Breast epithelium (tissue), 4 donors: ENCODE measurements at regions not wholly inside any gene's neighbourhood (a gene's known extent, or its start where the extent isn't known, plus 50 kb on each side); places are given as distances from the start of the nearest gene placed in this dataset.

ENCODE experiments used
- DNase-seq, 2 donors: peaks; one replicate each; pipeline ENCODE4 v3.0.0-alpha.2; 2019; ENCODE audit warnings: low spot score in 2 of 2
- H3K27ac ChIP-seq, 2 donors: fragments of 200-600 bp; sonication (generic) in 1 of 2; one replicate each; pipeline ENCODE4 v1.5.1; 2016 to 2019; ENCODE audit warnings: mild to moderate bottlenecking in 1 of 2
- H3K27me3 ChIP-seq, 2 donors: fragments of 200-600 bp; sonication (generic) in 1 of 2; one replicate each; pipeline versions ENCODE4 v1.5.1 to v1.6.0; 2017 to 2019; ENCODE audit warnings: control low read depth in 1 of 2, mild to moderate bottlenecking in 1 of 2
- H3K36me3 ChIP-seq: fragments of 200-600 bp; one replicate; pipeline ENCODE4 v1.5.1; 2019
- H3K4me1 ChIP-seq, 2 donors: fragments of 200-600 bp; sonication (generic); one replicate each; pipeline ENCODE4 v1.5.1; 2016 to 2019; ENCODE audit warnings: control low read depth in 1 of 2
- H3K4me3 ChIP-seq, 3 donors: fragments of 200-600 bp; sonication (generic); 1 replicate in 2 of 3; 2 replicates in 1 of 3; pipeline ENCODE4 v1.5.1; 2016 to 2019; ENCODE audit warnings: mild to moderate bottlenecking in 3 of 3, moderate library complexity in 2 of 3
- H3K9me3 ChIP-seq, 2 donors: fragments of 200-600 bp; sonication (generic) in 1 of 2; one replicate each; pipeline ENCODE4 v1.5.1; 2016 to 2019; ENCODE audit warnings: control low read depth in 1 of 2
- POLR2A ChIP-seq: fragments of 450-650 bp; IDR thresholded peaks from one replicate; pipeline ENCODE4 v1.6.1; 2016; ENCODE audit warnings: antibody characterized with exemption, mild to moderate bottlenecking, moderate library complexity
- POLR2AphosphoS5 ChIP-seq, 3 donors: sonication (generic); formaldehyde crosslinking; IDR thresholded peaks; one replicate each; pipeline ENCODE4 v1.6.1; 2017; ENCODE audit warnings: antibody characterized with exemption in 3 of 3
- intact Hi-C: fragments of 100-400 bp; cut with DNase I; formaldehyde crosslinking; loops from one replicate; pipeline ENCODE4 v1.15.1; 2023; ENCODE audit warnings: low total_unique reads
- TF ChIP-seq, protein P1 (sequence below), 3 donors: fragments of 450-650 bp; IDR thresholded peaks; one replicate each; pipeline ENCODE4 v1.5.1; 2016 to 2017; ENCODE audit warnings: antibody characterized with exemption in 3 of 3, mild to moderate bottlenecking in 3 of 3, moderate library complexity in 3 of 3

DNA sequence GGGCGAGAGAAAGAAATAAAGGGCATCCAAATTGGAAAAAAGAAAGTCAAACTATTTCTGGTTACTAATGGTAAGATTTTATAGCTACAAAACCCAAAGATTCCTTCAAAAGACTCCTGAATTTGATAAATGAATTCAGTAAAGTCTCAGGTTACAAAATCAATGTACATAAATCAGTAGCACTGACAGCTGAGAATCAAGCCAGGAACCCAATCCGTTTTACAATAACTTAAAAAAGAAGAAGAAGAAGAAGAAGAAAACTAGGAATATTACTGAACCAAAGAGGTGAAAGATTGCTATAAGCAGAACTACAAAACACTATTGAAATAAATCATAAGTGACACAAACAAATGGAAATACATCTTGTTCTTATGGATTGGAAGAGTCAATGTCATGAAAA is 291.5 kb upstream of the GULP1 start:
- H3K4me3 ChIP-seq = no peak overlapping the region
- no peaks in the 10 kb centered on the region for H3K9me3 ChIP-seq
- no peak for TF ChIP-seq POLR2AphosphoS5 (IDR thresholded peaks at IDR 0.05)
- TF ChIP-seq, protein P1, sequence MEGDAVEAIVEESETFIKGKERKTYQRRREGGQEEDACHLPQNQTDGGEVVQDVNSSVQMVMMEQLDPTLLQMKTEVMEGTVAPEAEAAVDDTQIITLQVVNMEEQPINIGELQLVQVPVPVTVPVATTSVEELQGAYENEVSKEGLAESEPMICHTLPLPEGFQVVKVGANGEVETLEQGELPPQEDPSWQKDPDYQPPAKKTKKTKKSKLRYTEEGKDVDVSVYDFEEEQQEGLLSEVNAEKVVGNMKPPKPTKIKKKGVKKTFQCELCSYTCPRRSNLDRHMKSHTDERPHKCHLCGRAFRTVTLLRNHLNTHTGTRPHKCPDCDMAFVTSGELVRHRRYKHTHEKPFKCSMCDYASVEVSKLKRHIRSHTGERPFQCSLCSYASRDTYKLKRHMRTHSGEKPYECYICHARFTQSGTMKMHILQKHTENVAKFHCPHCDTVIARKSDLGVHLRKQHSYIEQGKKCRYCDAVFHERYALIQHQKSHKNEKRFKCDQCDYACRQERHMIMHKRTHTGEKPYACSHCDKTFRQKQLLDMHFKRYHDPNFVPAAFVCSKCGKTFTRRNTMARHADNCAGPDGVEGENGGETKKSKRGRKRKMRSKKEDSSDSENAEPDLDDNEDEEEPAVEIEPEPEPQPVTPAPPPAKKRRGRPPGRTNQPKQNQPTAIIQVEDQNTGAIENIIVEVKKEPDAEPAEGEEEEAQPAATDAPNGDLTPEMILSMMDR (IDR thresholded peaks at IDR 0.05) = no peak
- no peak for TF ChIP-seq POLR2A
- H3K36me3 ChIP-seq = no peaks in the 10 kb centered on the region
- DNase-seq = no peak
- H3K27me3 ChIP-seq = no peaks in the 10 kb centered on the region
- no peaks in the 10 kb centered on the region for H3K4me1 ChIP-seq
- no peak overlapping the region for H3K27ac ChIP-seq
- intact Hi-C loops = no loop called here

DNA sequence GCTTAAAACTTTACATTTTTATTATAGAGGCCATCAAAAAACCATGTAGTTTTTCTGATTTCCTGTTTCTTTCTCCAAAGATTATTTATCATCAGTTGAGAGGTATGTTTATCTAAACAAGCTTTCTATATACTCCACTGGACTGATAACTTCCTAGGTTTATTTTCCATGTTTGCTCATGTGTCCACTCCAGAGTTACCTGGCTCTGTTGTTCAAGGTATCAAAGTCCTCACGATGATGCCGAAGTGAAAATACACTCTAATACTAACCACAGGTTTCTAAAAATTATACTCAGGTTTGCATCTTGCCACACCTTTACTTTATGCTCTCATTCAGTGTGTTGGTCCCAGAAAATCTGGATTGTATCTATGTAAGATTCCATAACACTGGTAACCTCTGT is 287.9 kb upstream of the GULP1 start:
- no peak overlapping the region for H3K4me3 ChIP-seq

DNA sequence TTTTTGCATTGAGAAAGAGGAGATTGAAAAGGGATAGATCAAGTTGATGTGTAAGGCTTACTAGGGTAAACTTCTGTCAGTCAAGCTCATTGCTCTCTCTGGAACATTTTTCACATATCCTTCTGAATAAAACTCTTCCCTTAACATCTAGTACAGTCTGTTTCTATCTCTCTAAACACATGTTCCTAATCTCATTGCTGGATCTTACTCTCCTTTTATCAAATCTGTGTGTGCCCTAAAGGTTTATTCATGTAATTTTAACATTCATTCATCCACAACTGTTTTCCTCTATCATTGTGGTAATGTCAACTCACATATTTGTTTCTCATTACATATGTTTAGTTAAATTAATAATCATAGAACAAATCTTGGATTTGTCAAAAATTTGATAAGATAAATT is 277.9 kb upstream of the GULP1 start:
- no peak for DNase-seq
- Histone ChIP-seq H3K4me3 (no peak overlapping the region), H3K27me3 (no peaks in the 10 kb centered on the region), H3K27ac (no peak overlapping the region), H3K36me3 (no peaks in the 10 kb centered on the region), H3K4me1 (no peaks in the 10 kb centered on the region), H3K9me3 (no peaks in the 10 kb centered on the region)
- intact Hi-C loops = no loop called here
- TF ChIP-seq, protein P1 (IDR thresholded peaks at IDR 0.05) = no peak
- TF ChIP-seq POLR2A (no peak), POLR2AphosphoS5 (IDR thresholded peaks at IDR 0.05) (no peak)

More for the DNA sequence above, 287.9 kb upstream of the GULP1 start:
- intact Hi-C loops = no loop called here
- Histone ChIP-seq H3K9me3 (no peaks in the 10 kb centered on the region), H3K36me3 (no peaks in the 10 kb centered on the region), H3K27me3 (no peaks in the 10 kb centered on the region), H3K4me1 (no peaks in the 10 kb centered on the region), H3K27ac (no peak overlapping the region)
- TF ChIP-seq, protein P1 (IDR thresholded peaks at IDR 0.05) = no peak
- DNase-seq = no peak

DNA sequence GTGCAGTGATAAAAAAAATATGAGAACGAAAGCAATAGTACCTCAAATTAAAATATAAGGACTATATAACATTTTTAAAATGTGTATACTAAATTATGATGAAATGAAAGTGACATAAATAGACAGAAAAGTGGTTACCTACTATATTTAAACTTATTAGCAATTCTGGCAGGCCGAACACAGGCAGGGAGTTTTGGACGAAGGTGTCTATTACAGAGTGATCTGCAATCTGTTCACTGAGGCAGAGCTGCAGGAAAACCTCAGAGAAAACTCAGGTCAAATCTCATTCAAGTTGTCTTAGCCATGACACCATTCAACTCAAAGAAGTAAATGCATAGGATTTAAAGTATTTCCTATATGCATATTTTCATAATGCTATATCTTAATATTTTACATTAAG is 274.8 kb upstream of the GULP1 start:
- no peaks in the 10 kb centered on the region for H3K4me1 ChIP-seq
- H3K27ac ChIP-seq = no peak overlapping the region
- peaks cover 0 to 6% of the 10 kb centered on the region in 2 donors for H3K9me3 ChIP-seq
- H3K4me3 ChIP-seq = no peak overlapping the region
- DNase-seq = no peak
- TF ChIP-seq, protein P1 (IDR thresholded peaks at IDR 0.05) = no peak
- TF ChIP-seq POLR2A (no peak), POLR2AphosphoS5 (IDR thresholded peaks at IDR 0.05) (no peak)
- intact Hi-C loops = no loop called here
- no peaks in the 10 kb centered on the region for H3K36me3 ChIP-seq
- no peaks in the 10 kb centered on the region for H3K27me3 ChIP-seq

DNA sequence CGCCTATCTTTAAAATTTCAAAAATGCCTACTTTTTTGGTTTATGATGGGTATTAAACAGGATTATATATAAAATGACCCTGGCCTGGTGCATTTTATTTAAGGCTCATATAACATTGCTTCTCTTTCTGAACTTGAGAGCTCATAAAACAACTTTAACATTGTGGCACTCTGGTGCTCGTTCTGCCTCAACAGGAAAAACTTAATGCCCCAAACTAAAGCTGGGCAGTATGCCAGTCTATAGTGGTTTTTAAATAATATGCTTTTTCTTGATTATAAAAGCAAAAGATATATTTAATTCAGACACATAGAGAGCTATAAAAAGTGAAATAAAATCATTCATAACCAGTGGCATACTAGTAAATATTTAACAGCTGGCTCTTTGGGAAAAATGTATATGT is 269.3 kb upstream of the GULP1 start:
- Histone ChIP-seq H3K27me3 (no peaks in the 10 kb centered on the region), H3K27ac (no peak overlapping the region), H3K36me3 (no peaks in the 10 kb centered on the region), H3K4me1 (no peaks in the 10 kb centered on the region), H3K4me3 (no peak overlapping the region), H3K9me3 (peaks cover 0 to 6% of the 10 kb centered on the region in 2 donors)
- DNase-seq = no peak
- TF ChIP-seq, protein P1 (IDR thresholded peaks at IDR 0.05) = no peak
- no peak for TF ChIP-seq POLR2AphosphoS5 (IDR thresholded peaks at IDR 0.05)
- no peak for TF ChIP-seq POLR2A
- intact Hi-C loops = no loop called here
